ENCODE measurements at regions not wholly inside any gene's neighbourhood (a gene's known extent, or its start where the extent isn't known, plus 50 kb on each side); places are given as distances from the start of the nearest gene placed in this dataset.

DNA sequence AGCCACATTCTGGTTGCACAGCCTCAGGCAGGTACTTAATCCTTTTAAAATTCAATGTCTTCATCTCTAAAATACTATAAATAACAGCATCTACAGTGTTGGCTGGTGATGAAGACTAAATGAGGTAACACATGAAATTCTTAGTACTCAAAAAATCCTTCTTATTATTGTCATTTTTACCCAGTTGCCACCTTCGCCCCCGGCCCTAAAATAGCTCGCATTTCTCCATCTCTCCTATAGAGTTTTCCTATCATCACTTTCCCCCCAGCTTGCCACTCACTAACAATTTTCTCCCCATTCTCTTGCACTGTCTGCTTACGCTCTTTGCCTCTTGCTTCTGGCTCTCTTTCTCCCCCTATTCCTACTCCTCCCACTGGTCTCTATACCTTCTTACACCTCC is 59.9 kb upstream of the MARCHF10 start:
- no peak for DNase-seq (ENCODE audit: extremely low spot score)
- ChIA-PET CTCF (interaction anchor here (1.8 kb wide), 1 partner anchor 19 kb away, joined by 5 read pairs; no protein-coding TSS in a partner anchor), POLR2A (no interaction called here)
- TF ChIP-seq, protein P1, sequence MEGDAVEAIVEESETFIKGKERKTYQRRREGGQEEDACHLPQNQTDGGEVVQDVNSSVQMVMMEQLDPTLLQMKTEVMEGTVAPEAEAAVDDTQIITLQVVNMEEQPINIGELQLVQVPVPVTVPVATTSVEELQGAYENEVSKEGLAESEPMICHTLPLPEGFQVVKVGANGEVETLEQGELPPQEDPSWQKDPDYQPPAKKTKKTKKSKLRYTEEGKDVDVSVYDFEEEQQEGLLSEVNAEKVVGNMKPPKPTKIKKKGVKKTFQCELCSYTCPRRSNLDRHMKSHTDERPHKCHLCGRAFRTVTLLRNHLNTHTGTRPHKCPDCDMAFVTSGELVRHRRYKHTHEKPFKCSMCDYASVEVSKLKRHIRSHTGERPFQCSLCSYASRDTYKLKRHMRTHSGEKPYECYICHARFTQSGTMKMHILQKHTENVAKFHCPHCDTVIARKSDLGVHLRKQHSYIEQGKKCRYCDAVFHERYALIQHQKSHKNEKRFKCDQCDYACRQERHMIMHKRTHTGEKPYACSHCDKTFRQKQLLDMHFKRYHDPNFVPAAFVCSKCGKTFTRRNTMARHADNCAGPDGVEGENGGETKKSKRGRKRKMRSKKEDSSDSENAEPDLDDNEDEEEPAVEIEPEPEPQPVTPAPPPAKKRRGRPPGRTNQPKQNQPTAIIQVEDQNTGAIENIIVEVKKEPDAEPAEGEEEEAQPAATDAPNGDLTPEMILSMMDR (IDR thresholded peaks at IDR 0.05; ENCODE audit: control extremely low read depth, extremely low read depth, low read depth, missing control alignments), result no peak

DNA sequence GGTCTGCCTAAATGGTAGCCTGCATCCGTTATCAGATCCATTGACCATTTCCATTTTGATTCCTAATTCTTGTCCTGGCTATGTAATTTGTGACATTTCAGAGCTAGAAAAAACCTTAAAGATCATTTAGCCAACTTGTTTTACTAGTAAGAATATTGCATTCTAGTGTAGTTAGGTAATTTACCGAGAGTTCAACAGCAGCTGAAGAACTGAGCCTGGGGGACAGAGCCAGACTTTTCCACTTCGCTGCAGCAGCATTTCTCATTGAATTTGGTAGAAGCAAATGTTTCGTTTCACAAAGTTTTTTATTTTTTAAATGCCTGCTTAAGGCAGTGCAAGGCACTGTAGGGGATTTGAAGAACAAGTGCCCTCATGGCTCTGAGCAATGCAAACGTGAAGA is 59.2 kb upstream of the MARCHF10 start:
- CTCF ChIA-PET, result interaction anchor here (1.8 kb wide), 1 partner anchor 20 kb away, joined by 5 read pairs; no protein-coding TSS in a partner anchor
- TF ChIP-seq, protein P1 (IDR thresholded peaks at IDR 0.05; ENCODE audit: control extremely low read depth, extremely low read depth, low read depth, missing control alignments), result no peak
- POLR2A ChIA-PET, result no interaction called here
- DNase-seq (ENCODE audit: extremely low spot score), result no peak

DNA sequence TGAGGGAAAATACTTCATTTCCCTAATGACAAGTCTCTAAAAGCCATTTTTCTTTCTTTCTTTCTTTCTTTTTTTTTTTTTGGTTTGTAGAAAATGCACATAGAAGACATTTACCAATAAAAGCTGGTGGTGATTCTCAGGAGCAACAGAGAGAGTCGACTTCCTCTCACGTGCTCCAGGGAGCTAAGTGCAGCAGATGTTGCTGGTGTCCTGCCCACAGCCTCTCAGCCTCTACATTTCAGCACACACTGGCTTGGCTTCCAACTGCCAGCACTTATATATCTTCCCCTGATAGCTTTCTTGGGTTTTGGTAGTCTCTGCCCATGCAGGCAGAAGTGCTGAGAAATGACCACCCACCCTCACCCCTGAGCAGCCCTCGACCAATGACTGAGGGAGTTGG is 58.4 kb upstream of the MARCHF10 start:
- POLR2A ChIA-PET, result no interaction called here
- CTCF ChIA-PET, result no interaction called here
- no peak for DNase-seq (ENCODE audit: extremely low spot score)
- TF ChIP-seq, protein P1 (IDR thresholded peaks at IDR 0.05; ENCODE audit: control extremely low read depth, extremely low read depth, low read depth, missing control alignments), result no peak

DNA sequence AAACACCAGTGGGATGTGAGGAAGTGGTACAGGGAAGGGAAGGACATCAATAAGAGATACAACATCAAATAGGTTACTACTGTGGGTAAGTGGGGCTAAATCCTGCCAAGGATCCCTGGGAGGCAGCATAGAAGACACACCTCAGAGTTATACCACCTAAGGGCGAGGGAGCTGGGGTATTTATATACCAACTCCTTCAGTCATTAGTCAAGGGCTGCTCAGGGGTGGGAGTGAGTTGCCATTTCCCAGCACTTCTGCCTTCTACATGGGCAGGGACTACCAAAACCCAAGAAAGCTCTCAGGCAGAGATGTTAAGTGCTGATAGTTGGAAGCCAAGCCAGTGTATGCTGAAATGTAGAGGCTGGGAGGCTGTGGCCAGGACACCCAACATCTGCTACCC is 57.5 kb upstream of the MARCHF10 start:
- POLR2A ChIA-PET, result no interaction called here
- no peak for DNase-seq (ENCODE audit: extremely low spot score)
- CTCF ChIA-PET, result no interaction called here
- TF ChIP-seq, protein P1 (IDR thresholded peaks at IDR 0.05; ENCODE audit: control extremely low read depth, extremely low read depth, low read depth, missing control alignments), result no peak

DNA sequence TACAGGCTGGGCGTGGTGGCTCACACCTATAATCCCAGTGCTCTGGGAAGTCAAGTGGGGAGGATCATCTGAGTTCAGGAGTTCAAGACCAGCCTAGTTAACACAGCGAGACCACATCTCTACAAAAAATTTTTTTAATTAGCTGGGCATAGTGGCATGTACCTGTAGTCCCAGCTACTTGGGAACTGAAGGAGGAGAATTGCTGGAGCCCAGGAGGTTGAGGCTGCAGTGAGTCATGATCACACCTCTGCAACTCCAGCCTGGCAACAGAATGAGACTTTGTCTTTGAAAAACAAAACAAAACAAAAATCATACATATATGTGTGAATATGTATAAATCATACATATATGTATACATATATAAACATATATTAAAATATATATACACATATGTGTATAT is 54.1 kb upstream of the MARCHF10 start:
- ChIA-PET CTCF (no interaction called here), POLR2A (no interaction called here)
- DNase-seq (ENCODE audit: extremely low spot score), result no peak
- TF ChIP-seq, protein P1 (IDR thresholded peaks at IDR 0.05; ENCODE audit: control extremely low read depth, extremely low read depth, low read depth, missing control alignments), result no peak

DNA sequence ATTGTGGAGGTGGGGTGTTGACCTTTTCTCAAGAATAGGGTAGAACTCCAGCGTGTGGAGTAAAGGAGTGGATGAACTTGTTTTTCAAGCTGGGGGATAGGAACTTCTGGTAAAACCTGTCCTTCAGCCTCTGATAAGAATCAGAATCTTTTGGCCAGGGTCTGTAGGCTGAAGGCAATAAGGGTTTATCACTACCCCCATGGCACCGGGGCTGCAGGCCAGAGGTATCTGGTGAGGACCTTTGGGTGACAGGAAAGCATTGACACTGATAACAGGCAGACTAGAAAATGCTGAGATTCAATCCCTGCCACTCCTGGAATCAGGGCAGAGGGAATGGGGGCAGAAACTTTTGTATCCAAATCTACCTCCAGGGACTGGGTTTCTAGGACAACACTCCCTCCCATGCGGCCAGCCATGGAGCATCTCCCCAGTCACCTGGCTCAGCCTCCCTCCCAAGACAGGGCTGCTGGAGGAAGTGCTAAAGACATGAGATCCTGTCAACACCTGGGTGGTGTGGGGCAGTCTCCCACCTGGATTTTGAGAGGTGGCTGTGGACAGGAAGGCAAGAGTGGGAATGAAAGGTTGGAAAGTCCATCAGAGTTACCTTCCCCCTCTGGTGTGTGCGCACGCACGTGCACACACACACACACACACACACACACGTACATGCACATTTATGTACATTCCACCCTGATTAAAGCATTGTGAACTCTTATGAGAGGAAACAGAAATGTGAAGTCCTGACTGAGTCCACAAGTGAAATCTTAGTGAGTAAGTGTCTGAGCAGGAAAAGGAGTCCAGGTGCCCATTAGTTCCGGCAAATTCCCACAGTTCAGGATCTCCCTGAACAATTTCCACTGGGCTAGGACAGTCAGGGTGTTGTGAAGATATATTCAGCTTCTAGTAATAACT is 53.1 kb upstream of the MARCHF10 start:
- TF ChIP-seq, protein P1 (IDR thresholded peaks at IDR 0.05; ENCODE audit: control extremely low read depth, extremely low read depth, low read depth, missing control alignments), result no peak
- DNase-seq (ENCODE audit: extremely low spot score), result no peak
- POLR2A ChIA-PET, result no interaction called here
- CTCF ChIA-PET, result no interaction called here

Measured in GM10248 (cell line).